HCT116 (cell line): ENCODE measurements at regions not wholly inside any gene's neighbourhood (a gene's known extent, or its start where the extent isn't known, plus 50 kb on each side); places are given as distances from the start of the nearest gene placed in this dataset.

ENCODE experiments used
- ATAC-seq: fragments of 200-7000 bp; cut with Tn5 transposase; 2 replicates; pipeline ENCODE4 v1.9.1; 2020; ENCODE audit warnings: mild to moderate bottlenecking, moderate library complexity
- BruUV-seq: library from RNA; stranded (reverse); fragments of 400-500 nt; replicated peaks from 2 replicates; lab custom pipeline; 2021; lab: Mats Ljungman, UMichigan
- CTCF ChIA-PET: fragments of 300-600 bp; sonication (Branson Sonifier 250); formaldehyde crosslinking; loops from one replicate; lab custom pipeline; 2021; ENCODE audit warnings: antibody characterized with exemption; lab: Charles Lee
- POLR2A ChIA-PET: fragments of 300-600, 350-600 bp; sonication (Branson Sonifier 250); formaldehyde crosslinking; loops from one replicate; lab custom pipeline; 2021; ENCODE audit warnings: antibody characterized with exemption; lab: Charles Lee
- RAD21 ChIA-PET, 2 experiments: fragments of 300-600 bp; sonication (Branson Sonifier 250); formaldehyde crosslinking; loops; one replicate each; lab custom pipeline; 2023; ENCODE audit warnings: low total read pairs in 2 of 2; ENCODE audit not compliant: uncharacterized antibody in 2 of 2, unreplicated experiment in 2 of 2, low non-redundant PET in 1 of 2; lab: Charles Lee
- DNase-seq: peaks from one replicate; pipeline ENCODE4 v3.0.0-alpha.2; 2010; ENCODE audit warnings: low read depth, low spot score
- H2AFZ ChIP-seq: fragments of 200-600 bp; shearing (Covaris generic), sonication (generic); 2 replicates; pipeline ENCODE4 v1.6.1; 2017; ENCODE audit warnings: low read depth, mixed run types, mixed read lengths, antibody characterized with exemption, low read length; ENCODE audit not compliant: poor library complexity, severe bottlenecking
- H3K27ac ChIP-seq: 2 replicates; pipeline ENCODE4 v1.5.1; 2012; ENCODE audit warnings: low read depth, low read length
- H3K27me3 ChIP-seq: fragments of 200-600 bp; sonication (generic); 2 replicates; pipeline ENCODE4 v1.6.1; 2016; ENCODE audit warnings: mixed run types, low read length, mixed read lengths; ENCODE audit not compliant: insufficient read depth
- H3K36me3 ChIP-seq, 2 experiments: fragments of 200-500 bp in 1 of 2; fragments of 200-600 bp in 1 of 2; sonication (Bioruptor generic) in 1 of 2; sonication (generic) in 1 of 2; 2 replicates each; pipeline versions ENCODE4 v1.5.1 to v1.6.1; 2014 to 2016; ENCODE audit warnings: low read length in 2 of 2, inconsistent platforms in 1 of 2, mixed read lengths in 1 of 2, mixed run types in 1 of 2; ENCODE audit not compliant: insufficient read depth in 2 of 2, control insufficient read depth in 1 of 2
- H3K4me1 ChIP-seq, 2 experiments: fragments of 200-600 bp in 1 of 2; sonication (generic) in 1 of 2; 2 replicates each; pipeline versions ENCODE4 v1.5.1 to v1.6.1; 2012 to 2017; ENCODE audit warnings: low read length in 2 of 2, inconsistent platforms in 1 of 2, mild to moderate bottlenecking in 1 of 2, mixed read lengths in 1 of 2, mixed run types in 1 of 2, moderate library complexity in 1 of 2; ENCODE audit not compliant: insufficient read depth in 2 of 2, control insufficient read depth in 1 of 2
- H3K4me2 ChIP-seq: fragments of 200-600 bp; sonication (generic); 2 replicates; pipeline ENCODE4 v1.6.1; 2017; ENCODE audit warnings: mixed run types, low read length, mixed read lengths
- H3K4me3 ChIP-seq, 2 experiments: fragments of 200-600 bp in 1 of 2; sonication (generic) in 1 of 2; replicated peaks in 1 of 2; 2 replicates each; pipeline ENCODE4 v1.5.1; 2011 to 2016; ENCODE audit warnings: low read length in 2 of 2, control low read depth in 1 of 2, low read depth in 1 of 2, mild to moderate bottlenecking in 1 of 2, mixed read lengths in 1 of 2, mixed run types in 1 of 2
- H3K79me2 ChIP-seq: fragments of 200-600 bp; sonication (generic); 2 replicates; pipeline ENCODE4 v1.6.1; 2017; ENCODE audit warnings: mild to moderate bottlenecking, mixed run types, low read length, moderate library complexity, mixed read lengths; ENCODE audit not compliant: insufficient read depth
- H3K9ac ChIP-seq: fragments of 200-600 bp; sonication (generic); 2 replicates; pipeline ENCODE4 v1.6.1; 2016; ENCODE audit warnings: low read length, mixed read lengths
- H3K9me2 ChIP-seq: fragments of 200-600 bp; sonication (generic), shearing (Covaris generic); 2 replicates; pipeline ENCODE4 v1.6.1; 2017; ENCODE audit warnings: mixed run types, mild to moderate bottlenecking, moderate library complexity; ENCODE audit not compliant: insufficient read depth
- H3K9me3 ChIP-seq, 2 experiments: fragments of 200-500 bp in 1 of 2; fragments of 200-600 bp in 1 of 2; sonication (Bioruptor generic) in 1 of 2; sonication (generic) in 1 of 2; 2 replicates each; pipeline ENCODE4 v1.6.1; 2014 to 2017; ENCODE audit warnings: low read length in 2 of 2, mixed read lengths in 2 of 2, inconsistent platforms in 1 of 2, low read depth in 1 of 2, mild to moderate bottlenecking in 1 of 2, mixed run types in 1 of 2, moderate library complexity in 1 of 2; ENCODE audit not compliant: control insufficient read depth in 1 of 2, insufficient read depth in 1 of 2
- H4K20me1 ChIP-seq: fragments of 200-600 bp; sonication (generic), shearing (Covaris generic); 2 replicates; pipeline ENCODE4 v1.6.1; 2017; ENCODE audit warnings: mixed run types, mild to moderate bottlenecking, moderate library complexity; ENCODE audit not compliant: insufficient read depth
- ATF3 ChIP-seq: IDR thresholded peaks from 2 replicates; pipeline ENCODE4 v1.6.1; 2012
- CBX3 ChIP-seq: IDR thresholded peaks from 2 replicates; pipeline ENCODE4 v1.6.1; 2012; ENCODE audit warnings: low read depth
- CTCF ChIP-seq, 3 experiments: fragments of 200-600 bp in 1 of 3; sonication (generic) in 1 of 3; IDR thresholded peaks in 2 of 3; conservative IDR thresholded peaks in 1 of 3; 2 replicates each; pipeline ENCODE4 v1.5.1; 2012 to 2017; ENCODE audit warnings: low read depth in 2 of 3, low read length in 2 of 3, antibody characterized with exemption in 1 of 3, borderline replicate concordance in 1 of 3, control low read depth in 1 of 3, mild to moderate bottlenecking in 1 of 3, mixed read lengths in 1 of 3, mixed run types in 1 of 3, moderate library complexity in 1 of 3; ENCODE audit not compliant: insufficient read depth in 1 of 3
- EZH2 ChIP-seq: fragments of 200-600 bp; sonication (generic); IDR thresholded peaks from 2 replicates; pipeline ENCODE4 v1.6.1; 2017; ENCODE audit warnings: antibody characterized with exemption, mixed run types
- FOSL1 ChIP-seq: IDR thresholded peaks from 2 replicates; pipeline ENCODE4 v1.6.1; 2012; ENCODE audit warnings: low read depth
- JUND ChIP-seq: IDR thresholded peaks from 2 replicates; pipeline ENCODE4 v1.6.1; 2012
- POLR2AphosphoS5 ChIP-seq: IDR thresholded peaks from 2 replicates; pipeline ENCODE4 v1.6.1; 2011; ENCODE audit warnings: mild to moderate bottlenecking, low read depth, low read length, moderate library complexity
- RAD21 ChIP-seq: IDR thresholded peaks from 2 replicates; pipeline ENCODE4 v1.6.1; 2012; ENCODE audit warnings: low read depth, mild to moderate bottlenecking
- REST ChIP-seq: IDR thresholded peaks from 2 replicates; pipeline ENCODE4 v1.6.1; 2012; ENCODE audit warnings: low read depth
- TCF7L2 ChIP-seq: IDR thresholded peaks from 2 replicates; pipeline ENCODE4 v1.7.0; 2011; ENCODE audit warnings: borderline replicate concordance, inconsistent platforms; ENCODE audit not compliant: insufficient read depth, insufficient read length; ENCODE audit errors: extremely low read depth
- YY1 ChIP-seq: IDR thresholded peaks from 2 replicates; pipeline ENCODE4 v1.6.1; 2011; ENCODE audit warnings: low read length, low read depth, moderate library complexity, mild to moderate bottlenecking; ENCODE audit not compliant: insufficient replicate concordance; ENCODE audit errors: extremely low read depth
- ZBTB33 ChIP-seq: IDR thresholded peaks from 2 replicates; pipeline ENCODE4 v1.6.1; 2011; ENCODE audit warnings: mild to moderate bottlenecking, low read length, moderate library complexity; ENCODE audit not compliant: insufficient replicate concordance; ENCODE audit errors: extremely low read depth
- ZFX ChIP-seq: fragments of 450-650 bp; IDR thresholded peaks from 2 replicates; pipeline ENCODE4 v1.6.1; 2017
- intact Hi-C: fragments of 100-400 bp; cut with micrococcal nuclease; formaldehyde crosslinking; loops from 2 replicates; pipeline ENCODE4 v1.10.0; 2022

GRCh38 chr11:43124272-43124935 lies 187.4 kb upstream of the API5 start:
- H3K79me2 ChIP-seq: no peaks in the 10 kb centered on the region
- H3K9me3 ChIP-seq: no peaks in the 10 kb centered on the region; a peak in 1 of 4 replicates
- no peaks in the 10 kb centered on the region for H3K36me3 ChIP-seq
- H3K4me3 ChIP-seq: no peak overlapping the region
- no peak for DNase-seq
- ChIA-PET POLR2A (no interaction called here), RAD21 (no interaction called here), CTCF (no interaction called here)
- H3K27me3 ChIP-seq: no peaks in the 10 kb centered on the region
- no peaks in the 10 kb centered on the region for H3K9me2 ChIP-seq
- no peak overlapping the region for H3K4me2 ChIP-seq
- H3K4me1 ChIP-seq: no peaks in the 10 kb centered on the region
- no peak overlapping the region for H3K27ac ChIP-seq
- no peaks in the 10 kb centered on the region for H4K20me1 ChIP-seq
- no TSS peak for BruUV-seq
- intact Hi-C loops: no loop called here
- no peak overlapping the region for H3K9ac ChIP-seq
- ATAC-seq: no peak
- H2AFZ ChIP-seq: no peak overlapping the region
- no peak for TF ChIP-seq ATF3
- no peak for TF ChIP-seq CTCF (IDR thresholded peaks at IDR 0.05 in 2 of 3, conservative IDR thresholded peaks at IDR 0.05 in 1 of 3; ENCODE audit: borderline replicate concordance in 1 of 3, insufficient read depth in 1 of 3, low read depth in 2 of 3, low read length in 2 of 3)
- TF ChIP-seq POLR2AphosphoS5: no peak
- TF ChIP-seq RAD21: no peak
- no peak for TF ChIP-seq ZBTB33
- no peak for TF ChIP-seq TCF7L2
- no peak for TF ChIP-seq REST
- TF ChIP-seq EZH2: no peak
- no peak for TF ChIP-seq CBX3
- TF ChIP-seq JUND: no peak
- TF ChIP-seq FOSL1: no peak
- TF ChIP-seq YY1: no peak
- no peak for TF ChIP-seq ZFX
- TF ChIP-seq, all 23 proteins: peak for 0
